ENCODE measurements at regions not wholly inside any gene's neighbourhood (a gene's known extent, or its start where the extent isn't known, plus 50 kb on each side); places are given as distances from the start of the nearest gene placed in this dataset.
A peak's percentile ranks its signal among the peaks of the same experiment; 100 is the strongest.

DNA sequence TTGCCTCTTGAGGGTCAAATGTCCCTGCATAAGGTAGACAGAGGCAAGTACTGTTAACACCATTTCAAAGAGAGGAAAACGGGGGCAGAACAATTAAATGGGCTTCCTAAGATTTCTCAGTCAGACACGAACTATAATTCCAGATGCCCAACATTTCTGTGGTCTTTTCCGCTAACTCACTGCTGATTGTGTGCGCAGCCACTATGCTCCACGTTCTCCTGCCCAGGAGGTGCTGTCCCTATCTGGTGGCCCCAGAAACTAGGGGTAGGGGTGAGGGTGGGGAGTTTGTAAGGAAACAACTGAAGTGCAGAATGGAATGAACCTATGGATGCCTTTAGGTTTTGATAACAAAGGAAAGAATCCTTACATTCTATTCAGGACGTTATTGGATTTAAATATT, 86.1 kb upstream of the BACH2 start:
- Mint-ChIP-seq H3K27ac (no peak overlapping the region), H3K9me3 (no peaks in the 10 kb centered on the region), H3K27me3 (peaks cover 58% of the 10 kb centered on the region), H3K4me3 (peak overlapping the region in 1 of 4 donors; percentile 21), H3K4me1 (peaks cover 9 to 28% (median 21%) of the 10 kb centered on the region in 4 donors), H3K36me3 (no peaks in the 10 kb centered on the region)
- no peaks in the 10 kb centered on the region for H3K36me3 ChIP-seq (ENCODE audit: control insufficient read depth, insufficient read depth, low read length)
- H3K4me3 ChIP-seq (ENCODE audit: low read depth, low read length) = peak overlapping the region; percentile 43
- DNase-seq (no peak), ATAC-seq (ENCODE audit: low read depth in 2 of 2) (no peak)
- H3K27ac ChIP-seq (ENCODE audit: insufficient read depth, low read length, poor library complexity, severe bottlenecking) = no peak overlapping the region
- peaks cover 10% of the 10 kb centered on the region for H3K27me3 ChIP-seq (ENCODE audit: control insufficient read depth, insufficient read depth, low read length)
- H3K4me1 ChIP-seq (ENCODE audit: control insufficient read depth, insufficient read depth, low read length, poor library complexity, severe bottlenecking) = peaks cover 10% of the 10 kb centered on the region
- no peaks in the 10 kb centered on the region for H3K9me3 ChIP-seq (ENCODE audit: control insufficient read depth in 2 of 2, low read length in 2 of 2)

DNA sequence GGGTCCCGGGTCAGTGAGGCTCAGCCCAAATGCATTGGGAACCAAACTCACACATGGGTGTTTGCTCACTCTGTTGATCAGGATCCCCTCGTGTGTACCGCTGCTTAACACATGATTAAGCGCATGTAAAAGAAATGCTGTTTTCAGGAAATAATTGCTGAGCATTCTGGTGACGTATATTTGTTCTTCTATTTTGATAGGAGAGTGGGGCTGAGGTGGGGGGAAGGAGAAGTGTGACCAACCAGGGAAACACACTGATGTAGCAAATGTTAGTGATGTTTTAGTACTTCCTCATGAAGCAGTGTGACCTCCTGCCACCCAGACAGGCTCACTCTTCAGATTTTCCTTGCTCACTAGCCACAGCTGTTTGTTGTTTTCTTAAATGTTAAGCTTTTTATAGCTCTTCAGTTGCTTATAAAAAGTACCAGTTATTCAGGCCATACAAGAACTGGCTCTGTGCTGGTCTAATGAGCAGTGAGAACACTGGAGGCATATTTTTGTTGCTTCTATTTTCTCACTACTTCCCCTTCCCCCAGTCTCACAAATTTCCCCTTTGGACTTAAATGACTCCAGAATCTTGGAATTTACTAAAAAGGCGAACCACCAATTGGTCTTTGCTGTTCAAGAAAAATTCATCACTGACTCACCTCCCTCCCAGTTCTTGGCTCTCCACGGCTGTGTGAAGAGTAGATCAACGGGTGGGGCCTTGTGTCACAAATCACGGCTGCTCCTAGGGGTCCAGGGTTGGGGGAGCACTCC, 79.2 kb upstream of the BACH2 start:
- Histone ChIP-seq H3K36me3 (ENCODE audit: control insufficient read depth, insufficient read depth, low read length) (no peaks in the 10 kb centered on the region), H3K27ac (ENCODE audit: insufficient read depth, low read length, poor library complexity, severe bottlenecking) (no peak overlapping the region), H3K4me3 (ENCODE audit: low read depth, low read length) (no peak overlapping the region), H3K4me1 (ENCODE audit: control insufficient read depth, insufficient read depth, low read length, poor library complexity, severe bottlenecking) (no peaks in the 10 kb centered on the region), H3K9me3 (ENCODE audit: control insufficient read depth in 2 of 2, low read length in 2 of 2) (no peaks in the 10 kb centered on the region), H3K27me3 (ENCODE audit: control insufficient read depth, insufficient read depth, low read length) (peaks cover 5% of the 10 kb centered on the region)
- Mint-ChIP-seq H3K4me1 (no peaks in the 10 kb centered on the region), H3K36me3 (no peaks in the 10 kb centered on the region), H3K27me3 (peaks cover 43% of the 10 kb centered on the region), H3K4me3 (no peak overlapping the region), H3K27ac (no peak overlapping the region), H3K9me3 (peaks cover 0 to 2% (median 0%) of the 10 kb centered on the region in 7 donors)
- DNase-seq (no peak), ATAC-seq (ENCODE audit: low read depth in 2 of 2) (peak; percentile 58 to 60)

DNA sequence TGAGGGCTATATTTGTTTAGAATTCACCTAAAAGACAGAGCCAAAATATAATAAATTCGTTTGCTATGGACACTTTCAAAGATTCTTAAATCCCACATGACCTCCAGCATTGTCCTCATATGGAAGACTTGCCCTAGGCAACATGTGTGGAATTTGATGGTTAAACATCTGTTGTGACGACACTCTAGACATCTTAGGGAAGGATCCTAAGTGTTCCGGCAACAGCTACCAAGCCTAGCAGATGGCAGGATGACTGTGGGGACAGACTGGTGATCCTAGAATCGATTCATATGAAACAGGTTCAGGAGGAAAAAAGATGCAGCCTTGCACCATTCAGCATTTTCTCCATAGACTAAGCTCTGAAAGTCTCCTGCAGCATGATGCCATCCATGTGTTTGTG, 77.6 kb upstream of the BACH2 start:
- Histone ChIP-seq H3K27me3 (ENCODE audit: control insufficient read depth, insufficient read depth, low read length) (peaks cover 3% of the 10 kb centered on the region), H3K36me3 (ENCODE audit: control insufficient read depth, insufficient read depth, low read length) (no peaks in the 10 kb centered on the region), H3K4me3 (ENCODE audit: low read depth, low read length) (no peak overlapping the region), H3K9me3 (ENCODE audit: control insufficient read depth in 2 of 2, low read length in 2 of 2) (no peaks in the 10 kb centered on the region), H3K4me1 (ENCODE audit: control insufficient read depth, insufficient read depth, low read length, poor library complexity, severe bottlenecking) (no peaks in the 10 kb centered on the region), H3K27ac (ENCODE audit: insufficient read depth, low read length, poor library complexity, severe bottlenecking) (no peak overlapping the region)
- Mint-ChIP-seq H3K9me3 (peaks cover 0 to 2% (median 0%) of the 10 kb centered on the region in 7 donors), H3K4me1 (peaks cover 0 to 10% (median 5%) of the 10 kb centered on the region in 4 donors), H3K36me3 (no peaks in the 10 kb centered on the region), H3K4me3 (no peak overlapping the region), H3K27me3 (peaks cover 48% of the 10 kb centered on the region), H3K27ac (no peak overlapping the region)
- DNase-seq (no peak), ATAC-seq (ENCODE audit: low read depth in 2 of 2) (no peak)

DNA sequence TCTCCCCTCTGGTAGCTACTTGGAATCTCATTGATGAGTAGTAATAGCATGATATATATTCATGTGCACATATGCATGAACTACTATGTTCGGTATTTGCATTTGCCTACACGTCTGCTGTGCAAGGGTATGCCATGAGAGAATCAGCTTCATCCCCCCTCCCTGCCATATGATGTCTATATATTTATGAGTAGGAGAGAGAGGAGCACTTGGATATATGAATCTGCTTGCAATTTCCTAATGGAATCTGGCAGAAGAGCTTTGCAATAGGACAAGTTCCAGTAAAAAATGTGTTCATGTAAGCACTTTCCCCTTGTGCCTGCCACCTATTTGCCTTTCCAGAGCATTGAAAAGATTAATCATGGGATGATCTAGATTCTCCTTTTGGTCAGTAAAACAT, 76.2 kb upstream of the BACH2 start:
- no peak overlapping the region for H3K4me3 Mint-ChIP-seq
- ATAC-seq (ENCODE audit: low read depth in 2 of 2) (no peak), DNase-seq (no peak)
- H3K36me3 Mint-ChIP-seq = no peaks in the 10 kb centered on the region
- no peaks in the 10 kb centered on the region for H3K4me1 ChIP-seq (ENCODE audit: control insufficient read depth, insufficient read depth, low read length, poor library complexity, severe bottlenecking)
- peaks cover 0 to 16% (median 11%) of the 10 kb centered on the region in 4 donors for H3K4me1 Mint-ChIP-seq
- H3K9me3 ChIP-seq (ENCODE audit: control insufficient read depth in 2 of 2, low read length in 2 of 2) = no peaks in the 10 kb centered on the region
- H3K27ac Mint-ChIP-seq = no peak overlapping the region
- H3K27me3 Mint-ChIP-seq = peaks cover 48% of the 10 kb centered on the region
- no peak overlapping the region for H3K27ac ChIP-seq (ENCODE audit: insufficient read depth, low read length, poor library complexity, severe bottlenecking)
- H3K9me3 Mint-ChIP-seq = peaks cover 0 to 2% (median 0%) of the 10 kb centered on the region in 7 donors
- H3K36me3 ChIP-seq (ENCODE audit: control insufficient read depth, insufficient read depth, low read length) = no peaks in the 10 kb centered on the region
- no peak overlapping the region for H3K4me3 ChIP-seq (ENCODE audit: low read depth, low read length)
- peaks cover 5% of the 10 kb centered on the region for H3K27me3 ChIP-seq (ENCODE audit: control insufficient read depth, insufficient read depth, low read length)

DNA sequence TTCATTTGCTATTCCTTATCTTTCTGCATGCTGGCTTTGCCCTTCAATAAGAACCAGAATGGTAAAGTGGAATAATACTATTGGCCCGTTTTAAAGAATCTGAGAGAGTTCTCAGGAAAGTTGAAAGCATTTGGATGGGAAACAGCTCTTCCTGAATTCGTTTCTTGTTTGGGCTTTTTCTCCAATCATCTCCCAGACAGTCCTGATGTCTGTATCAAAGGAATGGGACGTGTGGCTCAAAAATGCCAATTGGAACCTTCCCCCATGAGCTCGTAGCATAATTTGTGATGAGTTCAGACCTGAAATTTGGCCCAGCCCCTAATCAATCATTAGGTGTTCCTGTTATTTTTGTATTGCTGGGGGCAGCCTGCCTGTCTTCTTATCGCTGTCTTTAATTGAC, 75.8 kb upstream of the BACH2 start:
- peaks cover 0 to 16% (median 11%) of the 10 kb centered on the region in 4 donors for H3K4me1 Mint-ChIP-seq
- ATAC-seq (ENCODE audit: low read depth in 2 of 2) (no peak), DNase-seq (no peak)
- H3K27me3 Mint-ChIP-seq = peaks cover 46% of the 10 kb centered on the region
- Histone ChIP-seq H3K4me1 (ENCODE audit: control insufficient read depth, insufficient read depth, low read length, poor library complexity, severe bottlenecking) (no peaks in the 10 kb centered on the region), H3K27ac (ENCODE audit: insufficient read depth, low read length, poor library complexity, severe bottlenecking) (no peak overlapping the region), H3K9me3 (ENCODE audit: control insufficient read depth in 2 of 2, low read length in 2 of 2) (no peaks in the 10 kb centered on the region), H3K27me3 (ENCODE audit: control insufficient read depth, insufficient read depth, low read length) (peaks cover 5% of the 10 kb centered on the region), H3K36me3 (ENCODE audit: control insufficient read depth, insufficient read depth, low read length) (no peaks in the 10 kb centered on the region), H3K4me3 (ENCODE audit: low read depth, low read length) (no peak overlapping the region)
- peaks cover 0 to 2% (median 0%) of the 10 kb centered on the region in 7 donors for H3K9me3 Mint-ChIP-seq
- H3K27ac Mint-ChIP-seq = no peak overlapping the region
- H3K36me3 Mint-ChIP-seq = no peaks in the 10 kb centered on the region
- no peak overlapping the region for H3K4me3 Mint-ChIP-seq

DNA sequence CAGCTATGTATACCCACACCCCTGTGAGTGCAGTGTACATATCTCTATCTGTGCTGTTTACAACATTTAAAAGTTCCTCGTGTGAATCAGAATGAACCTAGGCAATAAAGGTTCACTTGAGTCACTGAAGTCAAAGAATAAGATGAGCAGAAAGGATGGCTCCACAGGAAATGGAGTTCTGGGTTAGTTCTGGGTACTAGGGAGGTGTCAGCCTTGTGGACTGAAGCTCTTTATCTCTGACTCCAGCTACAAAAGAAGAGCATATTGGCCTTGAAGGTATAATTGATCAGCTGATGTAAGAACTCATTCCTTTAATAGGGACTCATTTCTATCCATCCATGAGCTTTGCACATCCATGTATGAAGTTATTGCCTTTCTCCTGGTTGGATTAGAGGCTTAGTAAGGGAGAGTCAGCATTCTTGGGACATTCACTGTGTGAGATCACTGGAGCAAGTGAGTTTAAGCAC, 73.9 kb upstream of the BACH2 start:
- Mint-ChIP-seq H3K27me3 (peaks cover 50% of the 10 kb centered on the region), H3K27ac (no peak overlapping the region), H3K36me3 (no peaks in the 10 kb centered on the region), H3K4me1 (peaks cover 0 to 16% (median 11%) of the 10 kb centered on the region in 4 donors), H3K9me3 (peaks cover 0 to 2% (median 0%) of the 10 kb centered on the region in 7 donors), H3K4me3 (no peak overlapping the region)
- Histone ChIP-seq H3K27ac (ENCODE audit: insufficient read depth, low read length, poor library complexity, severe bottlenecking) (no peak overlapping the region), H3K9me3 (ENCODE audit: control insufficient read depth in 2 of 2, low read length in 2 of 2) (no peaks in the 10 kb centered on the region), H3K4me1 (ENCODE audit: control insufficient read depth, insufficient read depth, low read length, poor library complexity, severe bottlenecking) (no peaks in the 10 kb centered on the region), H3K27me3 (ENCODE audit: control insufficient read depth, insufficient read depth, low read length) (peaks cover 5% of the 10 kb centered on the region), H3K4me3 (ENCODE audit: low read depth, low read length) (no peak overlapping the region), H3K36me3 (ENCODE audit: control insufficient read depth, insufficient read depth, low read length) (no peaks in the 10 kb centered on the region)
- peak in 1 of 3 donors; percentile 70 for DNase-seq
- peak; percentile 46 to 62 for ATAC-seq (ENCODE audit: low read depth in 2 of 2)

DNA sequence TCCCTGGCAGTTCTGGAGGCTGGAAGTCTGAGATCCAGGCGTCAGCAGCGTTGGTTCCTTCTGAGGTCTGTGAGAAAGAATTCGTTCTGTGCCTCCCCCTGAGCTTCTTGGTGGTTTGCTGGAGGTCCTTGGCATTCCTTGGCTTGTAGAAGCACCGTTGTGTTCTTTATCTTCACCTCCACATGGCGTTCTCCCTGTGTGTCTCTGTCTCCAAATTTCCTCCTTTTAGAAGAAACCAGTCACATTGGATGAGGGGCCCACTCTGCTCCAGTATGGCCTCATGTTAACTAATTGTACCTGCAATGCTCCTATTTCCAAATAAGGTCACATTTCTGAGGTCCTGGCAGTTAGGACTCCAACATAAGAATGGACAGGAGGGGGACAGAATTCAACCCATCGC, 73.0 kb upstream of the BACH2 start:
- ATAC-seq (ENCODE audit: low read depth in 2 of 2) = no peak
- no peaks in the 10 kb centered on the region for H3K36me3 ChIP-seq (ENCODE audit: control insufficient read depth, insufficient read depth, low read length)
- Mint-ChIP-seq H3K36me3 (no peaks in the 10 kb centered on the region), H3K27me3 (peaks cover 49% of the 10 kb centered on the region), H3K27ac (no peak overlapping the region), H3K4me3 (no peak overlapping the region), H3K9me3 (no peaks in the 10 kb centered on the region), H3K4me1 (peaks cover 0 to 16% (median 11%) of the 10 kb centered on the region in 4 donors)
- peaks cover 8% of the 10 kb centered on the region for H3K27me3 ChIP-seq (ENCODE audit: control insufficient read depth, insufficient read depth, low read length)
- DNase-seq = no peak
- no peaks in the 10 kb centered on the region for H3K9me3 ChIP-seq (ENCODE audit: control insufficient read depth in 2 of 2, low read length in 2 of 2)
- no peak overlapping the region for H3K4me3 ChIP-seq (ENCODE audit: low read depth, low read length)
- H3K4me1 ChIP-seq (ENCODE audit: control insufficient read depth, insufficient read depth, low read length, poor library complexity, severe bottlenecking) = no peaks in the 10 kb centered on the region
- H3K27ac ChIP-seq (ENCODE audit: insufficient read depth, low read length, poor library complexity, severe bottlenecking) = no peak overlapping the region

DNA sequence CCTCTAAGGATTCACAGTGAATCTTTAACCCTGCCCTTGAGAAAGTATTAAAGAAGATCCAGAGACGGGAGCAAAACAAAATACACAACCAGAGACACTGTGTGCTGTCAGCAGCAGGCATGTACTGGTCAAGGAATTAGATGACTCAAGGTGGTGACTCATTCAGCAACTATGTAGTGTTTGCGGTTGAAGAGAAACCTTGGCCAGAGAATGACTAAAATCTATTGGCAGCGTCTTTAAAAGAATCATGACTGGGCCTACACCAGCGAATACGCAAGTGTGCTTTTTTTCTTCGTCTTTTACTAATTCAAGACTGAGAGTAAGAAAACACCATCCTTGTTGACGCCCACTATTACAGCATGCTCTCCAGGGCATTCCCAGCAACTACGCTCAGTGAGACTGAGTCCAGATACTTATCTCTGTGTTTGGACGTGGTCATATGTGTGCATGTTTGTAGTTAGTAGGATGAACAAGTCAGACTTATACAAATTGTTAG, 72.4 kb upstream of the BACH2 start:
- ATAC-seq (ENCODE audit: low read depth in 2 of 2) = peak; percentile 72 to 76
- no peaks in the 10 kb centered on the region for H3K4me1 ChIP-seq (ENCODE audit: control insufficient read depth, insufficient read depth, low read length, poor library complexity, severe bottlenecking)
- H3K27ac Mint-ChIP-seq = peak overlapping the region in 1 of 3 donors; percentile 76

More for the DNA sequence above, 72.4 kb upstream of the BACH2 start:
- Histone ChIP-seq H3K9me3 (ENCODE audit: control insufficient read depth in 2 of 2, low read length in 2 of 2) (no peaks in the 10 kb centered on the region), H3K27ac (ENCODE audit: insufficient read depth, low read length, poor library complexity, severe bottlenecking) (no peak overlapping the region), H3K4me3 (ENCODE audit: low read depth, low read length) (no peak overlapping the region), H3K27me3 (ENCODE audit: control insufficient read depth, insufficient read depth, low read length) (peaks cover 8% of the 10 kb centered on the region), H3K36me3 (ENCODE audit: control insufficient read depth, insufficient read depth, low read length) (no peaks in the 10 kb centered on the region)
- Mint-ChIP-seq H3K4me1 (peaks cover 0 to 16% (median 11%) of the 10 kb centered on the region in 4 donors), H3K36me3 (no peaks in the 10 kb centered on the region), H3K9me3 (no peaks in the 10 kb centered on the region), H3K4me3 (no peak overlapping the region), H3K27me3 (peaks cover 52% of the 10 kb centered on the region)
- peak in 1 of 3 donors; percentile 81 for DNase-seq
